ENCODE measurements at regions not wholly inside any gene's neighbourhood (a gene's known extent, or its start where the extent isn't known, plus 50 kb on each side); places are given as distances from the start of the nearest gene placed in this dataset.
"Not testable (repeated sequence)": the region's sequence is repeated elsewhere in the genome, so short reads cannot be mapped to it uniquely, and the experiment has no call there.

- DNase-seq: no peak
Measured at GRCh38 chr10:9015005-9015404, 960.5 kb downstream of the GATA3 start.

DNA sequence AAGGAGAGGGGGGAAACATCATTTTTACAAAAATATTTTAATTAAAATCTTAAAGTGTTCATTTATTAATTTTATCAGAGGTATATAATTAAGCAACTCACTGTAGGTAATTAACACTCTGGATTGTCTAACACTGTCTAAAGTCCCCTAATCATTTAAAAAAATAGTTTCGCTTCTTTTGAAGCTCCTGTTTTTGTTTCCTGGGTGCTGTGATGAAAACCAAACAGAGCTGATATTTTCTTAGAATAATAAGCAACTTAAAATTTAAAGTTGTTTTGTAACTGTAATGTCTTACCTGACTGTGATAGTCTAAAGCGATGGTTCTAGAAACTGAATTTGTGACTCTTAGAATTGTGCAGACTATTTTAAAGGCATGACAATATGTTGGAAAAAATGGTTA is 961.0 kb downstream of the GATA3 start:
- no peak for DNase-seq

DNA sequence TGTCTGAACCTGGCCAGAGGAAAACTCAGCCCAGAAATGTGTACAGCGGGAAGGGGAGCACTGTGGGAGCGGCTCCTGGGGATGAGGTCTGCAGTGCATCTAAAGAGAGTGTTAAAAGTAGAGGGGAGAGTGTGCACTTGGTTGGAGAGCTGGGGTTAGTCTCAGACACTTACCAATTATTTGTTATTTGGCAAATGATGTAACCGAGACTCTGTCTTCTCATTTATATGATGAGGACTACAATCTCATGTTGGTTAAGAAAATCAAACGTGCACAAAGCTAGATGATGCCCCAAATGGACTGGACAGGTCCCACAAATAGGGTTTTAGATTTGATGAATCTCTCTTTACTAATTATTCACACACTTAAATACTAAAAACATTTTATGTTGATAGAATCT is 962.4 kb downstream of the GATA3 start:
- no peak for DNase-seq

DNA sequence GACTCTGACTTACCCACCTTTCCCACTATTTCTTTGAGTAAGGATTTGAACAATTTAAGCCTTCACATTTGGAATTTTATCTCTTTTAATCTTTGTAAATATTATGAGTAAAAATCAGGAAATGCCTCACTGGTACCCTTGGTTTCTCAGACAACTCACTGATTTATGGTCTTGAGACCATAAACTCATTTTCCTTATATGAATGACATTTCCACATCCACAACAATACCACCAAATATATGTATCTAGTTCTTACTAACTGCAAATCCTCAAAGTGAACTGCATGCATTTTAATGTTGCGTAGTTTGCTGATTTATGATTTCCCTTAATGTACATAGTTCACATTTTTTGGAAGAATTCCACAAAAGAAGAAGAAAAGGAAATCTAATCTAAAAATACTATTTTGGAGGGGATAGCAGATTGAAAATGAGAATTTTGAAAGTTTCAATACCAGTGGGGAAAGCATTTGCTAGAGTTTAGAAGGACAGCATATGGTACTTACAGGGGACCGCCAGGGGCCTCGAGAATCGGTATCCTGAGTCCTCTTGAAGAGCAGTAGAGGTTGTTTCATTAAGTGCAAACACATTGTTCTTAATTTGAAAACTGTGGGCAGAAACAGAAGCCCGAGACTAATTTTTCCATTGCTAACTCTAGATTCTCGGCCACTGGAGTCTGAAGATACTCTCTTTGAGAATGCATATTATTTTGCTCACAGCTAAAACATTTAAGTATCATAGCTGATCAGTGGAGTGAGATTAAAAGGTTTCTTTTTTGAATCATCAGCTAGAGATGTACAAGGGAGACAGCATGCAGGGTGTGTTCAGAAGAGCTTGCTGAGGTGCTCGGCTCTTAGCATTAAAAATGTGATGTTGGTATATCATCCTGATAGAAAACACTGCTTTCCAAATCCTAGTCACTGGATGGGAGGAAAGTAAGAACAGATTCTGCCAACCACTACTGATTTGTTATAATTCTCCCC is 964.0 kb downstream of the GATA3 start:
- DNase-seq: no peak

DNA sequence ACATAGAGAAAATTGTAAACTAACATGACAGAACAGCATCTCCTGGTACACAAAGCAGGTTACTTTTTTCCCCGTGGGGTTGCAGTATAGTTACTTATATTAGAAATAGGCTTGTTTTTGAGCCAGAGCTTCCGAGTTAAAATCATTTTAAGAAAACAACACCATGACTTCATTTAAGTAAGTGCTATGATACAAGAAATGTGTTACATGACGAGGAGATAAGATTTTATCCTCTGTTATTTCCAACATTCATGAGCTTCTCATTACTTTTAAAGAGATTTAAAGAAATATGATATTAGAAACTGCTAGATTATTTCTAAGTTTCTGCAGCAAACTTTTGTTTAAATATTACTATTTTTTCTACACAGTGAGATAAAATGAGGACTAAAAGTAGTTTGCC is 968.7 kb downstream of the GATA3 start:
- no peak for DNase-seq

DNA sequence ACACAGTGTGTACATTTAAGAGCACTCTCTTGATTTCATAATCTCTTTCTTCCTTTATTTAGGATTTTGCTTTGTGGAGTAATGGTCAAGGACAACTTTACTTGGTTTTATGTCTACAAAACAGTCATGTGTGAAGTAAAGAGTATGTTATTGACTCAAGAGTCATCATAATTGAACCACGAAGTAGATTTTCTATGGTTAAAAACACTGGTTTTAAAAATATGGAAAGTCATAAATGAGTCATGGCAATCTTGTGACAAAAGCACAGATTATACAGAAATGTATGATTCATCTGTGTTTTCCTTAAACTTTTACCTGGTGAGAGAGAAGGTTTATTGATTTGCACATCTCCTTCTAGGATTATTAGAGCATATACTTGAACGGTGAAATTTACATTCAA is 969.7 kb downstream of the GATA3 start:
- no peak for DNase-seq

- DNase-seq: no peak
Measured at GRCh38 chr10:9028231-9028630, 973.7 kb downstream of the GATA3 start.

DNA sequence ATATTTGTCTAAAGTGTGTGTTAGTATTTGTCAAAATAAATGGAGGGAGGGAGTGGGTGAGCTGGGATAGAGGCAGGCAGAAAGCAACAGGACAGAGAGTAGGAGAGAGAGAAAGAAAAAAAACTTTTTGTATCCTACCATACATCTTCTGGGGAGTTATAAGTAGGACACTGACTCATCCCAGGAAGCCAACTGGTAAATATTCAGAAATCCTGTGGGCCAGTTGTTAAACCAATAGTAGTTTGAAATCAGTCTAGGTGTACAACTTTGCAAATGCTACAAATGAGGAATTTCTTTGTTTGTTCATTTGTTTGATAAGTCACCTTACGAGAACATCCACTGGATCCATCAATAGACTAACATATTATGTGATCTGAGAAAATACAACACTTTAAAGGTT is 980.9 kb downstream of the GATA3 start:
- DNase-seq: no peak

- DNase-seq: no peak
Measured at GRCh38 chr10:9036711-9037204, 982.3 kb downstream of the GATA3 start.

DNA sequence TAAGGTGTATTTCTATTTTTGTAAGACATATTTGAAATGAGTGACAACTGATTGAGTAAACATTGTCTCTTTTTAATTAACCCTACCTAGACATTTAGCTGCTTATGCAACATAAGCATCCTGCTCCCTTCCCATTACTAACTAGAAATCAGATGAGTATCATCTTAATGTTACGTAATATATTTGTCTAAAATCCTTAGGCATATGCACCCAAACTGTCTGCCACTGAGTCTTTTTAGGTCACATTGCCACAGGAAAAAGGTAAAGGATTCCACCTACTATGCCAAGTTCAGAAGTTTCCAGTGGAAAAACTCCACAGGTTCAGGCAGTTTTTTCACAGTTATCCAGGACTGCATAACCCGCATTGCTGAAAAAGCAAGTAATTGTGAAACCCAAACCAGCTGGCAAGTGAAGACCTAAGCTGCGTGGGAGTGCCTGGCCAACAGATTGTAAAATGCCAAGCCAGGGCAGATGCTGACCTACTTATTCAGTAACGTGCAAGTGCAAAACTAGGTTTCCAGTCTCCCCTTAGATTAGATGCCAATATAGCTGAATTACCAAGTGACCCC is 983.7 kb downstream of the GATA3 start:
- DNase-seq: no peak

DNA sequence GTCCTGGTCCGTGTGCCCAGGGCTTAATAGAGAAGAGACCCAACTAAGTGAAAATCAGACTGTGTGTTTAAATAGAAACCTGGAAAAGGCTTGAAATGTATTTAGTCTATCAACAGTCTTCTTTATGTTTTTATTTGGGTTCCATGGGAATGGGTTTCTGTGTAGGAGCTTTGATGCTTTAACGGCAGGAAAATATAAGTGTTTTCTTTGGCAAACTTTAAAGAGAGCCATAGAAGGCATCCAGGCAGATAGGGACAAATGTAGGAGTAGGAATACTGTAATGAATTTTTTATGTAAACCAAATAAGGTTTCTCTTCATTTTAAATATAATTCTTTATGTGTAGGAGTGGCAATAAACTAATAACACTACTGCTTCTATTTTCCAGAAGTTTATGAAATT is 989.0 kb downstream of the GATA3 start:
- DNase-seq: no peak

- DNase-seq: no peak
Measured at GRCh38 chr10:9045311-9045710, 990.8 kb downstream of the GATA3 start.

DNA sequence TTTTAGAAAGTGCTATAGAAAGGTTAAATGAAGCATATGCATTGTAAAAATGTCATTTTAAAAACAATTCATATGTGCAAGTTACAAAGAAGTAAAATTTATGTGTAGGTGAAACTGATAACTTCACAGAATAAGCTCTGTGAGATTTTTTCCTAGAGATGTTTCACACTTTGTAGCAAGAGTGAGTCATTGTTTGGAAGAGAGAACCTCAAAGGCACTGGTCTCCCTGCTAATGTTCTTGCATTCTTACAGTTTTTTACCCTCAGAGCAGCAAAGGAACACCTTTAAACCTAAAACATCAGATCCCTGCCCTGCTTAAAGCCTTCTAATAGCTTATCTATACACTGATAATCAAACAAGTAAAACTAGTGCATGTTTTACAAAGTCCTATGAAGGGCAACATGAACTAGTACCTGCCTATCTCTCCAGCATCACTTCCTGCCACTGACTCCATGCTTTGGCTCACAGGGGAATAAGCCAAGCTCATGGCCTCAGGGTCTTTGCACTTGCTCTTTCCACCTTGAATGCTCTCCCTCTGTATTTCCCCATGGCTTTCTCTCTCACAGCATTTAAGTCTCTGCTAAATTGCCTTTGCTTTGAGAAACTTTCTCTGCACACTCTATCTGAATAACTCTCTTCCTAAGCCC is 997.0 kb downstream of the GATA3 start:
- DNase-seq: no peak

GRCh38 chr10:9052767-9053166 is 998.3 kb downstream of the GATA3 start:
- DNase-seq: no peak

GRCh38 chr10:9056521-9056920 is 1002.0 kb downstream of the GATA3 start:
- DNase-seq: no peak

DNA sequence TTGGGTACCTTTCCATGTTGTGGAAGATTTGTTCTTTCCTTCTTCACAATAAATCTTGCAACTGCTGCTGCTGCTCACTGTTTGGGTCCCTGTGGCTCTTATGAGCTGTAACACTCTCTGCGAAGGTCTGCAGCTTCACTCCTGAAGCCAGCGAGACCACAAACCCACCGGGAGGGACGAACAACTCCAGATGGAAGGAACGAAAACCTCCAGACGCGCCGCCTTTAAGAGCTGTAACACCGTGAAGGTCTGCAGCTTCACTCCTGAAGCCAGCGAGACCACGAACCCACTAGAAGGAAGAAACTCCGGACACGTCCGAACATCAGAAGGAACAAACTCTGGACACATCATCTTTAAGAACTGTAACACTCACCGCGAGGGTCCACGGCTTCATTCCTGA is 1002.8 kb downstream of the GATA3 start:
- DNase-seq: not testable (repeated sequence)

GRCh38 chr10:9060314-9060713 is 1005.8 kb downstream of the GATA3 start:
- no peak for DNase-seq

DNA sequence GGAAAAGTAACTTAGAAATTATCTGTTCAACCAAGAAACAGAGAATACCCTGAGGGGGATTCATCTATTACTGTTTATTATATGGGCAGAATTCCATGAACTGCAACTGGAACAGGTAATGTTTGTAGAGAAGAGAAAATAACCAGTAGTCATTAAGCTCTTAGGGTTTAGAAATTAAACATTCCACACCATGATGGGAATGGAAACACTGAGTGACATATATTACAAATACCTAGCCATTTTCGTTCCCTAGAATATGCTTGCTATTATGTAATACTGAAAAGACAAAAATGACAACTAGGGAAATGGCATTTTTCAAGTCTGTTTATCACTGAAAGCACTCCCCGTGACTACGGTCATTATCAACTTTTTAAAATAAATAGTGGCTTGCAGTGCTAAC is 1007.4 kb downstream of the GATA3 start:
- DNase-seq: no peak

GRCh38 chr10:9066152-9066551 is 1011.7 kb downstream of the GATA3 start:
- no peak for DNase-seq

DNA sequence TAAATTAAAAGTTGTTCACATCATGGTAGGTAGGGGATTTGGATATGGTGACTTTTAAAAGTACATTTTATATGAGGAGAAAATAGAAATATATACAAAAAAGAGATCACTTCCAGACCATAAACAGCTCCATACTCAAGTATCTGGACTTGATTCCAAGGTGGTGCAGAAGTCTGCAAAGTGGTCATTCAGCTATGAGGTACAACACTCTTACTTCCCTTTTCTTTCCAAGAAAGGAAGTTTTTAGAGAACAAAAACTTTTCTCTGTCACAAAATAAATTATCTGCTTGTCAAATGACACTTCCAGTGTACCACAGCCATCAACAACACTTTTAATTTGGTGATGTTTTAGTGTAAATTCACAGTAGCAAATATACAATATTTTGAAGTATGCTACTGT is 1013.5 kb downstream of the GATA3 start:
- no peak for DNase-seq

DNA sequence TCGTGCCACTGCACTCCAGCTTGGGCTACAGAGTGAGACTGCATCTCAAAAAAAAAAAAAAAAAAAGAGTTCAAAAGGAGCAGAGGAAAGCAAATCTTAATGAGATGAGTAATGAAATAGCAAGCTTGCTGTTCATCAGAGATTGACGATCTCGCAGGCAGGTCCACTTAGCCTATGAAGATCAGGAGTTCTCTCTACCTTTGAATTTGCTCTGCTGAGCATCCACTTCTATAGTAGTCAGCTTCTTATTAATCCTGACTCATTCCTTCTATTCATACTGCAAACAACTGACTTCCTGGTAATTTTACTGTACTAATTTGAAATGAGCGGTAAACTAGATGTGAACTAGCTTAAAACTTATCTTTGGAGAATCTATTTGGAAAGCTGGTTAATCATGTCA is 1014.6 kb downstream of the GATA3 start:
- DNase-seq: no peak

- no peak for DNase-seq
Measured at GRCh38 chr10:9075420-9075819, 1020.9 kb downstream of the GATA3 start.

- no peak for DNase-seq
Measured at GRCh38 chr10:9076066-9076465, 1021.6 kb downstream of the GATA3 start.

GRCh38 chr10:9081253-9081652 is 1026.8 kb downstream of the GATA3 start:
- DNase-seq: no peak

Measured in 8988T (cell line).